Transverse colon (tissue), 4 donors: ENCODE measurements at regions not wholly inside any gene's neighbourhood (a gene's known extent, or its start where the extent isn't known, plus 50 kb on each side); places are given as distances from the start of the nearest gene placed in this dataset.

Source experiments
- DNase-seq: peaks from one replicate; pipeline ENCODE4 v3.0.0-alpha.2; 2019
- H3K27ac ChIP-seq, 4 donors: fragments of 200-600 bp; sonication (generic); 2 replicates each; pipeline ENCODE4 v1.5.1; 2016 to 2018; ENCODE audit warnings: inconsistent platforms in 4 of 4
- H3K27me3 ChIP-seq: fragments of 200-600 bp; sonication (generic); 2 replicates; pipeline ENCODE4 v1.5.1; 2017; ENCODE audit warnings: inconsistent platforms
- H3K36me3 ChIP-seq, 4 donors: fragments of 200-600 bp; sonication (generic); 2 replicates each; pipeline ENCODE4 v1.5.1; 2017 to 2019; ENCODE audit warnings: inconsistent platforms in 4 of 4
- H3K4me1 ChIP-seq, 4 donors: fragments of 200-600 bp; sonication (generic); 2 replicates each; pipeline ENCODE4 v1.5.1; 2017 to 2020; ENCODE audit warnings: inconsistent platforms in 4 of 4
- H3K4me3 ChIP-seq, 4 donors: fragments of 200-600 bp; sonication (generic); 1 replicate in 1 of 4; 2 replicates in 3 of 4; pipeline versions ENCODE4 v1.5.1 to v1.6.1; 2017 to 2019; ENCODE audit warnings: inconsistent platforms in 4 of 4
- H3K9me3 ChIP-seq, 2 donors: fragments of 200-600 bp; sonication (generic); 2 replicates each; pipeline ENCODE4 v1.5.1; 2017 to 2019; ENCODE audit warnings: inconsistent platforms in 2 of 2
- CTCF ChIP-seq, 5 experiments: fragments of 200-600 bp in 3 of 5; fragments of 450-650 bp in 2 of 5; sonication (generic) in 3 of 5; IDR thresholded peaks; 1 replicate in 2 of 5; 2 replicates in 3 of 5; pipeline ENCODE4 v1.5.1; 2016 to 2017; ENCODE audit warnings: antibody characterized with exemption in 5 of 5, inconsistent platforms in 3 of 5, mild to moderate bottlenecking in 2 of 5, moderate library complexity in 1 of 5
- EP300 ChIP-seq: sonication (generic); formaldehyde crosslinking; IDR thresholded peaks from one replicate; pipeline ENCODE4 v1.6.1; 2017; ENCODE audit warnings: antibody characterized with exemption, low read depth
- POLR2A ChIP-seq: fragments of 450-650 bp; IDR thresholded peaks from one replicate; pipeline ENCODE4 v1.6.1; 2016; ENCODE audit warnings: antibody characterized with exemption, mild to moderate bottlenecking, moderate library complexity
- POLR2AphosphoS5 ChIP-seq, 3 donors: sonication (generic); formaldehyde crosslinking; IDR thresholded peaks; one replicate each; pipeline ENCODE4 v1.6.1; 2016; ENCODE audit warnings: antibody characterized with exemption in 3 of 3
- WGBS, 2 donors: methylation state at CpG; one replicate each; pipeline ENCODE4 v1.1.5; 2018; ENCODE audit warnings: low coverage in 1 of 2; 5-methylcytosine and 5-hydroxymethylcytosine counted together
- in situ Hi-C, 4 donors: fragments of 200-750 bp; cut with MboI; loops; one replicate each; pipeline versions ENCODE4 v1.15.0 to v1.15.1; 2017; ENCODE audit warnings: low sequenced_read_pairs in 3 of 4, low pct_ligation_motif_present in 1 of 4, low pct_unique_long_range_greater_than_20kb in 1 of 4
- intact Hi-C: fragments of 100-400 bp; cut with DNase I; formaldehyde crosslinking; loops from one replicate; pipeline ENCODE4 v1.15.1; 2023; ENCODE audit warnings: low total_unique reads

- H3K27ac ChIP-seq: no peak overlapping the region
- no peaks in the 10 kb centered on the region for H3K4me1 ChIP-seq
- in situ Hi-C loops (no loop called here), intact Hi-C loops (no loop called here)
- H3K9me3 ChIP-seq: no peaks in the 10 kb centered on the region
- no peak for DNase-seq
- no peaks in the 10 kb centered on the region for H3K27me3 ChIP-seq
- H3K4me3 ChIP-seq: no peak overlapping the region
- WGBS, 2 donors: 81 to 83% methylated on average over 3 of the region's 3 CpGs
- no peaks in the 10 kb centered on the region for H3K36me3 ChIP-seq
- no peak for TF ChIP-seq EP300
- TF ChIP-seq POLR2A: no peak
- TF ChIP-seq CTCF (IDR thresholded peaks at IDR 0.05): no peak
- no peak for TF ChIP-seq POLR2AphosphoS5 (IDR thresholded peaks at IDR 0.05)
These were observed 311.6 kb downstream of the EN1 start for GRCh38 chr2:118535818-118536212.

GRCh38 chr2:118535171-118535817 lies 312.2 kb downstream of the EN1 start:
- Histone ChIP-seq H3K4me1 (no peaks in the 10 kb centered on the region), H3K36me3 (no peaks in the 10 kb centered on the region), H3K9me3 (no peaks in the 10 kb centered on the region), H3K4me3 (no peak overlapping the region), H3K27ac (no peak overlapping the region), H3K27me3 (no peaks in the 10 kb centered on the region)
- intact Hi-C loops (no loop called here), in situ Hi-C loops (no loop called here)
- WGBS, 2 donors: 61% methylated on average over 7 of the region's 7 CpGs; no CpG with 5 or more reads in 1 of the 2 donors
- TF ChIP-seq CTCF (IDR thresholded peaks at IDR 0.05) (no peak), POLR2AphosphoS5 (IDR thresholded peaks at IDR 0.05) (no peak), POLR2A (no peak), EP300 (no peak)
- no peak for DNase-seq

- TF ChIP-seq POLR2A: no peak
- TF ChIP-seq EP300: no peak
- no peak for TF ChIP-seq POLR2AphosphoS5 (IDR thresholded peaks at IDR 0.05)
- no peak for TF ChIP-seq CTCF (IDR thresholded peaks at IDR 0.05)
- WGBS, 2 donors: 72 to 81% methylated on average over 3 to 6 of the region's 6 CpGs
- Histone ChIP-seq H3K27ac (no peak overlapping the region), H3K4me1 (no peaks in the 10 kb centered on the region), H3K4me3 (no peak overlapping the region), H3K36me3 (no peaks in the 10 kb centered on the region), H3K9me3 (no peaks in the 10 kb centered on the region), H3K27me3 (no peaks in the 10 kb centered on the region)
- in situ Hi-C loops: no loop called here
- DNase-seq: no peak
- intact Hi-C loops: no loop called here
These were observed 316.5 kb downstream of the EN1 start for GRCh38 chr2:118530976-118531375.

- no peaks in the 10 kb centered on the region for H3K4me1 ChIP-seq
- 10 to 11% methylated on average over 5 of the region's 5 CpGs for WGBS, 2 donors
- TF ChIP-seq POLR2AphosphoS5 (IDR thresholded peaks at IDR 0.05) (no peak), CTCF (IDR thresholded peaks at IDR 0.05) (no peak), EP300 (no peak), POLR2A (no peak)
- H3K36me3 ChIP-seq: no peaks in the 10 kb centered on the region
- H3K27me3 ChIP-seq: no peaks in the 10 kb centered on the region
- in situ Hi-C loops: no loop called here
- no peak for DNase-seq
- no peak overlapping the region for H3K4me3 ChIP-seq
- no peak overlapping the region for H3K27ac ChIP-seq
- H3K9me3 ChIP-seq: no peaks in the 10 kb centered on the region
- intact Hi-C loops: no loop called here
These were observed 317.4 kb downstream of the EN1 start for GRCh38 chr2:118529908-118530599.
